NCI-H1417 treated with DMSO at 0.1 percent for 48 hours (cell line): ENCODE measurements at regions not wholly inside any gene's neighbourhood (a gene's known extent, or its start where the extent isn't known, plus 50 kb on each side); places are given as distances from the start of the nearest gene placed in this dataset.
A peak's percentile ranks its signal among the peaks of the same experiment; 100 is the strongest.

Source experiments
- DNase-seq: peaks from one replicate; lab custom pipeline; 2025; lab: John Stamatoyannopoulos, UW

- no peak for DNase-seq
These were observed 125.8 kb downstream of the NTMT2 start for GRCh38 chr1:170271430-170272161.

GRCh38 chr1:170273291-170274130, 127.8 kb downstream of the NTMT2 start:
- DNase-seq, result no peak

- DNase-seq, result no peak
These were observed 128.4 kb downstream of the NTMT2 start for GRCh38 chr1:170274131-170274501.

- DNase-seq, result no peak
These were observed 132.2 kb downstream of the NTMT2 start for GRCh38 chr1:170277985-170278384.

GRCh38 chr1:170284016-170284415, 138.3 kb downstream of the NTMT2 start:
- DNase-seq, result no peak

- no peak for DNase-seq
These were observed 138.8 kb downstream of the NTMT2 start for GRCh38 chr1:170284512-170284911.

- DNase-seq, result peak; percentile 17
These were observed 139.2 kb downstream of the NTMT2 start for GRCh38 chr1:170284951-170285350.

- no peak for DNase-seq
These were observed 142.4 kb downstream of the NTMT2 start for GRCh38 chr1:170288155-170288554.

GRCh38 chr1:170290276-170290675, 144.5 kb downstream of the NTMT2 start:
- no peak for DNase-seq

GRCh38 chr1:170290991-170291390, 145.2 kb downstream of the NTMT2 start:
- DNase-seq, result no peak

GRCh38 chr1:170291516-170291915, 145.8 kb downstream of the NTMT2 start:
- no peak for DNase-seq

- DNase-seq, result no peak
These were observed 150.5 kb downstream of the NTMT2 start for GRCh38 chr1:170296211-170296610.

- no peak for DNase-seq
These were observed 150.9 kb downstream of the NTMT2 start for GRCh38 chr1:170296642-170297041.

- no peak for DNase-seq
These were observed 155.8 kb downstream of the NTMT2 start for GRCh38 chr1:170301596-170301995.

- no peak for DNase-seq
These were observed 157.3 kb downstream of the NTMT2 start for GRCh38 chr1:170303034-170303433.

- DNase-seq, result no peak
These were observed 160.2 kb downstream of the NTMT2 start for GRCh38 chr1:170305777-170306512.

GRCh38 chr1:170306513-170306910, 160.8 kb downstream of the NTMT2 start:
- DNase-seq, result no peak

GRCh38 chr1:170306948-170307347, 161.2 kb downstream of the NTMT2 start:
- no peak for DNase-seq

GRCh38 chr1:170307426-170307825, 161.7 kb downstream of the NTMT2 start:
- DNase-seq, result no peak

- DNase-seq, result no peak
These were observed 163.7 kb downstream of the NTMT2 start for GRCh38 chr1:170309389-170310013.

GRCh38 chr1:170310014-170310405, 164.3 kb downstream of the NTMT2 start:
- no peak for DNase-seq

- no peak for DNase-seq
These were observed 165.2 kb downstream of the NTMT2 start for GRCh38 chr1:170310951-170311350.
